Adrenal gland (tissue), 9 donors: ENCODE measurements at regions not wholly inside any gene's neighbourhood (a gene's known extent, or its start where the extent isn't known, plus 50 kb on each side); places are given as distances from the start of the nearest gene placed in this dataset.

Experiments used
- DNase-seq, 7 donors: peaks; one replicate each; pipeline ENCODE4 v3.0.0-alpha.2; 2019 to 2020
- H3K27ac ChIP-seq, 5 donors: fragments of 200-600 bp; sonication (generic) in 4 of 5; 1 replicate in 3 of 5; 2 replicates in 2 of 5; pipeline versions ENCODE4 v1.5.1 to v1.8.0; 2016 to 2020; ENCODE audit warnings: mild to moderate bottlenecking in 1 of 5
- H3K27me3 ChIP-seq: fragments of 200-600 bp; 2 replicates; pipeline ENCODE4 v1.8.0; 2021
- H3K36me3 ChIP-seq, 2 donors: fragments of 200-600 bp; replicated peaks in 1 of 2; 1 replicate in 1 of 2; 2 replicates in 1 of 2; pipeline versions ENCODE4 v1.5.1 to v1.8.0; 2018 to 2022
- H3K4me1 ChIP-seq, 2 donors: fragments of 200-600 bp; replicated peaks in 1 of 2; 1 replicate in 1 of 2; 2 replicates in 1 of 2; pipeline versions ENCODE4 v1.5.1 to v1.8.0; 2018 to 2021
- H3K4me3 ChIP-seq, 4 donors: fragments of 200-600 bp; sonication (generic) in 3 of 4; one replicate each; pipeline ENCODE4 v1.5.1; 2016 to 2018
- H3K9me3 ChIP-seq, 3 donors: fragments of 200-600 bp; sonication (generic) in 1 of 3; replicated peaks in 1 of 3; 1 replicate in 2 of 3; 2 replicates in 1 of 3; pipeline versions ENCODE4 v1.5.1 to v1.8.0; 2016 to 2021
- POLR2A ChIP-seq, 2 donors: fragments of 450-650 bp; IDR thresholded peaks; one replicate each; pipeline ENCODE4 v1.6.1; 2017; ENCODE audit warnings: antibody characterized with exemption in 2 of 2, mild to moderate bottlenecking in 2 of 2, moderate library complexity in 1 of 2
- WGBS, 4 donors: extraction: QIAGEN DNeasy Blood & Tissue Kit in 2 of 4; methylation state at CpG; one replicate each; pipeline versions ENCODE4 v1.1.5 to v1.1.7; 2013 to 2017; 5-methylcytosine and 5-hydroxymethylcytosine counted together
- intact Hi-C, 2 donors: fragments of 100-400 bp; cut with DNase I; formaldehyde crosslinking; loops; one replicate each; pipeline versions ENCODE4 v1.14.1 to v1.15.0; 2022 to 2023
- TF ChIP-seq, protein P1 (sequence below), 6 experiments: fragments of 450-650 bp in 4 of 6; fragments of 200-600 bp in 2 of 6; sonication (generic) in 1 of 6; IDR thresholded peaks; 1 replicate in 5 of 6; 2 replicates in 1 of 6; pipeline versions ENCODE4 v1.5.1 to v1.8.0; 2016 to 2021; ENCODE audit warnings: antibody characterized with exemption in 6 of 6, mild to moderate bottlenecking in 2 of 6, moderate library complexity in 1 of 6
- donor health status: healthy with polysubstance abuse.
- donor health status: Bipolar disorder and iron deficiency.
- donor health status: DM: yes; HTN: yes; CAD: no.
- donor health status: DM: no; HTN: no; CAD: no.
- donor health status: DM: no; HTN: no; CAD: no.

DNA sequence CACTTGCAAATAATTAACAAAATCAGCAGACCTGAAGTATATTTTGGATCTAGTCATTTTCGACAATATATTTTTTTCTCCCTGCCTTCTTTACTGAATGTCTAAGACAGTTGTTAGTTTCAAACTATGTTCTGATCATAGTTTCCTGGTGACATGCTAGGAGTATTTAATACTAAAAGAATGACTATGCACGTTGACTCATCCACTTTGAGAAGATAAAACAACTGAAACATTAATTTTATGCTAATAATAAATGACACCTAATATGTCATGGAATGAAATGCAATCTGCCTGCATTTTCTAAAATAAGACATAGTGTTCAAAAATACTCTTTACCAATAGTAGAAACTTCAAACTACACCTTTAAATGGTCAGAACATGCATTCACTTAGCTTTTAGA, 2123.7 kb upstream of the C9orf72 start:
- DNase-seq = no peak
- Histone ChIP-seq H3K27ac (no peak overlapping the region), H3K36me3 (no peaks in the 10 kb centered on the region), H3K9me3 (no peaks in the 10 kb centered on the region), H3K4me3 (no peak overlapping the region), H3K27me3 (no peaks in the 10 kb centered on the region), H3K4me1 (no peaks in the 10 kb centered on the region)
- WGBS, 4 donors = 54 to 67% (median 63%) methylated on average over 2 of the region's 2 CpGs
- intact Hi-C loops = no loop called here
- no peak for TF ChIP-seq POLR2A (IDR thresholded peaks at IDR 0.05)
- TF ChIP-seq, protein P1, sequence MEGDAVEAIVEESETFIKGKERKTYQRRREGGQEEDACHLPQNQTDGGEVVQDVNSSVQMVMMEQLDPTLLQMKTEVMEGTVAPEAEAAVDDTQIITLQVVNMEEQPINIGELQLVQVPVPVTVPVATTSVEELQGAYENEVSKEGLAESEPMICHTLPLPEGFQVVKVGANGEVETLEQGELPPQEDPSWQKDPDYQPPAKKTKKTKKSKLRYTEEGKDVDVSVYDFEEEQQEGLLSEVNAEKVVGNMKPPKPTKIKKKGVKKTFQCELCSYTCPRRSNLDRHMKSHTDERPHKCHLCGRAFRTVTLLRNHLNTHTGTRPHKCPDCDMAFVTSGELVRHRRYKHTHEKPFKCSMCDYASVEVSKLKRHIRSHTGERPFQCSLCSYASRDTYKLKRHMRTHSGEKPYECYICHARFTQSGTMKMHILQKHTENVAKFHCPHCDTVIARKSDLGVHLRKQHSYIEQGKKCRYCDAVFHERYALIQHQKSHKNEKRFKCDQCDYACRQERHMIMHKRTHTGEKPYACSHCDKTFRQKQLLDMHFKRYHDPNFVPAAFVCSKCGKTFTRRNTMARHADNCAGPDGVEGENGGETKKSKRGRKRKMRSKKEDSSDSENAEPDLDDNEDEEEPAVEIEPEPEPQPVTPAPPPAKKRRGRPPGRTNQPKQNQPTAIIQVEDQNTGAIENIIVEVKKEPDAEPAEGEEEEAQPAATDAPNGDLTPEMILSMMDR (IDR thresholded peaks at IDR 0.05) = no peak

DNA sequence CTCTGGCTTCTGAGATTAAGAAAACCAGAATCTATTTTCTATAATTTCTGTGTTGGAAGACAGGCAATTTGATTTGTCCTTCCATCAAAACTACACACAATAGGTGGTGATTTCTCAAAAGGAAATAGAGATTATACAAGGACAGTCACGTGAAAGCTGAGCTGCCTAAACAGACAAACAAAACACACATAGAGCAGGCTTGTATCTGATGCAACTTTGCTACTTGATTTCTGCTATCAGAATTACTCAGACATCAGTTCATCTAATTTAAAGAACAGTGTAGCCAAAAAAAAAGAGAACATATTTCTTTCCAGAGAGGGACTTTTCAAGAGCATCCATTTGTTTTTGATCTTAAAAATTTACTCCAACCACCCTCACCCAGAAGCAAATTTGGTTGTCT, 2128.3 kb upstream of the C9orf72 start:
- Histone ChIP-seq H3K4me3 (no peak overlapping the region), H3K4me1 (no peaks in the 10 kb centered on the region), H3K36me3 (no peaks in the 10 kb centered on the region), H3K9me3 (no peaks in the 10 kb centered on the region), H3K27me3 (no peaks in the 10 kb centered on the region), H3K27ac (no peak overlapping the region)
- intact Hi-C loops = no loop called here
- no peak for DNase-seq
- 46 to 59% (median 53%) methylated on average over 1 of the region's 1 CpG for WGBS, 4 donors
- TF ChIP-seq, protein P1 (IDR thresholded peaks at IDR 0.05) = no peak

DNA sequence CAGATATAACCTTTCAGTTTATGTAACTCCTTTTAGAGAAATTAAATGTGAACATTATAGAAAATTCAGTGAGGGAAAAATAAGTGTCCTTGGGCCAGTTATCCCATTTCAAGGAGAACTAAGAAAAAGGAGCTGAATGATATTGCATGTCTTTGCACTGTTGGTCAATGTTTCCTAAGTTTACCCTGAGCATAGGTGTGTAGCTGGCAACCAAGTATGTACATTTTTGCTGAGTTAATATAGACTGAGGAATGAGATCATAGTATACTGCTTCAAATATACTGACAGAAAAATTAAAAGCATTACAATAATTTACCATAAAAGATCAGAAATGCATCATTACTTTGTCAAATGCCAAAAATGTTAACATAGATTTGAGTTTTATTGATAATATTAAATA, 2128.7 kb upstream of the C9orf72 start:
- intact Hi-C loops = no loop called here
- no peak overlapping the region for H3K4me3 ChIP-seq
- H3K27me3 ChIP-seq = no peaks in the 10 kb centered on the region
- no peaks in the 10 kb centered on the region for H3K36me3 ChIP-seq
- H3K4me1 ChIP-seq = no peaks in the 10 kb centered on the region
- TF ChIP-seq POLR2A (IDR thresholded peaks at IDR 0.05) = no peak
- no peaks in the 10 kb centered on the region for H3K9me3 ChIP-seq
- no peak for DNase-seq
- H3K27ac ChIP-seq = no peak overlapping the region

DNA sequence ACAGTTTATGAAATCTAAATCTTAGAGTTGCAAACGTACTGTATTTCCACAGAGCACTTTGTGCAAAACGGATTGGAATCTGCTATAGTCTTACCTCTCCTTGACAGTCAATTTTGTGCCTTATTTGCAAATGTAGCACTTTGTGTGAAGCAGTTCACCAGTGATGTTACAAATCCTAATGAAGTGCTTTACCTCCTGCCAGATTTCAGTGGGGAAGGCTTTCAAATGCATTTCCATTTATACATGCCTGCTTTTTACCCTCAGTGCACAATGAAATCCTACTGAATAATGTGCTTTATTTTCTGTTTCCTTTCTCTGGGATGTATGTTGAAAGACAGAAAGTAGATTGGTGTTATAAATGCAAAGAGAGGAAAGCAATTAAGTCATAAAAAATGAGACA, 2141.6 kb upstream of the C9orf72 start:
- Histone ChIP-seq H3K27me3 (no peaks in the 10 kb centered on the region), H3K4me3 (no peak overlapping the region), H3K9me3 (no peaks in the 10 kb centered on the region), H3K4me1 (no peaks in the 10 kb centered on the region), H3K27ac (no peak overlapping the region), H3K36me3 (no peaks in the 10 kb centered on the region)
- TF ChIP-seq, protein P1 (IDR thresholded peaks at IDR 0.05) = no peak
- no peak for TF ChIP-seq POLR2A (IDR thresholded peaks at IDR 0.05)
- intact Hi-C loops = no loop called here
- WGBS, 4 donors = 32 to 45% (median 40%) methylated on average over 2 of the region's 2 CpGs
- DNase-seq = no peak

DNA sequence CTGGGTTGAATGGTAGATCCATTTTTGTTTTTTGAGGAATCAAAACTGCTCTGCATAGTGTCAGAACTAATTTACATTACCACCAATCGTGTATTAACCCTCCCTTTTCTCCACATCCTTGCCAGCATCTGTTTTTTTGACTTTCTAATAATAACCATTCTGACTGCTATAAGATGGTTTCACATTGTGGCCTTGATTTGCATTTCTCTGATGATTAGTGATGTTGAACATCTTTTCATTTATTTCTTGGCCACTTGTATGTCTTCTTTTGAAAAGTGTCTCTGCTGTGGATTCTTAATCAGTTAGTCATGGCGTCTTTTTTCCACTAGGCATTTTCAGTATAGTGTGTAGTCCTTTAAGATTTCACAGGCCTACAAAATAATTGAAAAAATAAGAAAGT, 2144.3 kb upstream of the C9orf72 start:
- intact Hi-C loops = no loop called here
- no peak for DNase-seq
- WGBS, 4 donors = 64 to 69% (median 66%) methylated on average over 2 of the region's 2 CpGs

More for the DNA sequence above, 2144.3 kb upstream of the C9orf72 start:
- Histone ChIP-seq H3K9me3 (no peaks in the 10 kb centered on the region), H3K4me3 (no peak overlapping the region), H3K36me3 (no peaks in the 10 kb centered on the region), H3K27ac (no peak overlapping the region), H3K27me3 (no peaks in the 10 kb centered on the region), H3K4me1 (no peaks in the 10 kb centered on the region)
- no peak for TF ChIP-seq POLR2A (IDR thresholded peaks at IDR 0.05)
- TF ChIP-seq, protein P1 (IDR thresholded peaks at IDR 0.05) = no peak
